ENCODE measurements at regions not wholly inside any gene's neighbourhood (a gene's known extent, or its start where the extent isn't known, plus 50 kb on each side); places are given as distances from the start of the nearest gene placed in this dataset.

DNA sequence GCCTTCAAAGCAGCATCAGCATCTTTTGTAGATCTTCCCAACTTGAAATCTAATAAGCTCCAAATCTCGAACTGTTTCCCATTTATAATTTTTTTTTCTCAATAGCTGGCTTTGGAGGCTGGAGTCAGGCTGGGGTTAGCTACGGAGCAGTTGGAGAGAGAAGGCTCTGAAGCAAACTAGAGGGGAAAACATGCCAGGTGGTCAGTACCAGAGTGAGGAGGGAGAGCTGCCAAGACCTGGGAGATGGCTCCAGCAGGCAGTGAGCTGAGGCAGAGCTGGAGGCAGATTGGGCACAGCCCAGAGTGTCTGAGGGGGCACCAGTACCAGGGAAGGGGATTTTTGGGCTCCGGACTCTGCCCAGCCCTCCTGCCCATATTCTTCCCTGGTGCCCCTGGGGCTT, 311.2 kb downstream of the RPLP1 start:
- BruUV-seq (replicated peaks): no TSS peak
- no CpG with 5 or more reads among the region's 3 CpGs for WGBS, 2 experiments (ENCODE audit: extremely low coverage in 2 of 2, insufficient read length in 1 of 2)
- CTCF ChIA-PET: interaction anchor here (1.4 kb wide), 1 partner anchor 11 kb away, joined by 3 read pairs; no protein-coding TSS in a partner anchor

More for the DNA sequence above, 311.2 kb downstream of the RPLP1 start:
- no peak overlapping the region for H3K4ac ChIP-seq (ENCODE audit: low read depth, low read length)
- no peak overlapping the region for H3K4me2 ChIP-seq (ENCODE audit: low read depth, low read length)
- H3K23ac ChIP-seq (ENCODE audit: low read depth, low read length): no peak overlapping the region
- H3K14ac ChIP-seq (replicated peaks; ENCODE audit: low read depth, low read length): no peak overlapping the region
- no peak for DNase-seq
- no peaks in the 10 kb centered on the region for H3K36me3 ChIP-seq (ENCODE audit: control insufficient read depth, insufficient read depth, low read length)
- H3K9ac ChIP-seq (ENCODE audit: low read depth, low read length): no peak overlapping the region
- H4K8ac ChIP-seq (ENCODE audit: low read depth in 2 of 2, low read length in 2 of 2): no peak overlapping the region
- H2BK15ac ChIP-seq (ENCODE audit: low read depth, low read length): no peak overlapping the region
- H2AK5ac ChIP-seq (ENCODE audit: low read depth, low read length): no peak overlapping the region
- no peak overlapping the region for H3K27ac ChIP-seq (ENCODE audit: insufficient read depth, low read length)
- no peak overlapping the region for H4K5ac ChIP-seq (ENCODE audit: low read depth, low read length)
- POLR2A ChIA-PET (ENCODE audit: unreplicated experiment): no interaction called here
- H2BK20ac ChIP-seq (ENCODE audit: low read depth, low read length): no peak overlapping the region
- intact Hi-C loops (cut with micrococcal nuclease) (loop anchor here (10.0 kb wide), 1 partner anchor 331 kb away; the partner anchor contains the start of gene TLE3), in situ Hi-C loops (cut with MboI; ENCODE audit: low sequenced_read_pairs) (no loop called here), dilution Hi-C loops (cut with HindIII; ENCODE audit: low sequenced_read_pairs, unreplicated experiment) (no loop called here)
- H4K91ac ChIP-seq (ENCODE audit: insufficient read depth, low read depth, low read length): no peak overlapping the region
- H3K79me1 ChIP-seq (ENCODE audit: low read depth in 1 of 2, low read length in 2 of 2): no peaks in the 10 kb centered on the region
- no peak overlapping the region for H3K56ac ChIP-seq (ENCODE audit: extremely low read depth, insufficient read depth, low read length)
- peaks cover 10% of the 10 kb centered on the region for H3K4me1 ChIP-seq (ENCODE audit: control insufficient read depth, insufficient read depth, low read length)
- H3K9me1 ChIP-seq (ENCODE audit: insufficient read depth, low read length): peaks cover 4% of the 10 kb centered on the region
- peaks cover 3% of the 10 kb centered on the region for H3K27me3 ChIP-seq (ENCODE audit: control insufficient read depth, insufficient read depth, low read length)
- no peak overlapping the region for H2BK5ac ChIP-seq (ENCODE audit: low read depth, low read length, poor library complexity, severe bottlenecking)
- ATAC-seq (ENCODE audit: low read depth): no peak
- H3K18ac ChIP-seq (ENCODE audit: low read depth, low read length): no peak overlapping the region
- peaks cover 4% of the 10 kb centered on the region; the same call in 1 of the 2 replicates for H4K20me1 ChIP-seq (ENCODE audit: insufficient read depth, low read length)
- no peak overlapping the region for H2BK120ac ChIP-seq (ENCODE audit: low read depth, low read length)
- H3K4me3 ChIP-seq (ENCODE audit: insufficient read depth, low read depth, low read length): no peak overlapping the region
- H2AFZ ChIP-seq (replicated peaks; ENCODE audit: low read length, poor library complexity): no peak overlapping the region
- H2AK9ac ChIP-seq (replicated peaks; ENCODE audit: low read depth, low read length, poor library complexity): no peak overlapping the region
- peaks cover 2% of the 10 kb centered on the region for H3K9me3 ChIP-seq (ENCODE audit: control insufficient read depth, insufficient read depth, low read length)
- TF ChIP-seq POLR2A (IDR thresholded peaks at IDR 0.05; ENCODE audit: low read depth, low read length) (no peak), RFX5 (IDR thresholded peaks at IDR 0.05; ENCODE audit: low read depth, low read length) (no peak), MAZ (IDR thresholded peaks at IDR 0.05; ENCODE audit: borderline replicate concordance, low read depth, low read length) (no peak), BHLHE40 (IDR thresholded peaks at IDR 0.05; ENCODE audit: low read depth, low read length) (no peak), CEBPB (IDR thresholded peaks at IDR 0.05; ENCODE audit: low read depth, low read length) (no peak), SMC3 (IDR thresholded peaks at IDR 0.05; ENCODE audit: low read depth, low read length) (no peak), MXI1 (IDR thresholded peaks at IDR 0.05; ENCODE audit: borderline replicate concordance, low read depth, low read length) (no peak), MAFK (IDR thresholded peaks at IDR 0.05; ENCODE audit: low read depth, low read length) (no peak), RAD21 (IDR thresholded peaks at IDR 0.05; ENCODE audit: low read length) (no peak), RCOR1 (IDR thresholded peaks at IDR 0.05; ENCODE audit: insufficient replicate concordance, low read length) (no peak), CHD1 (IDR thresholded peaks at IDR 0.05; ENCODE audit: low read depth, low read length) (no peak), NFE2L2 (IDR thresholded peaks at IDR 0.05; ENCODE audit: low read depth, low read length) (no peak), FOS (IDR thresholded peaks at IDR 0.05; ENCODE audit: low read depth, low read length) (no peak)
- TF ChIP-seq, protein P1, sequence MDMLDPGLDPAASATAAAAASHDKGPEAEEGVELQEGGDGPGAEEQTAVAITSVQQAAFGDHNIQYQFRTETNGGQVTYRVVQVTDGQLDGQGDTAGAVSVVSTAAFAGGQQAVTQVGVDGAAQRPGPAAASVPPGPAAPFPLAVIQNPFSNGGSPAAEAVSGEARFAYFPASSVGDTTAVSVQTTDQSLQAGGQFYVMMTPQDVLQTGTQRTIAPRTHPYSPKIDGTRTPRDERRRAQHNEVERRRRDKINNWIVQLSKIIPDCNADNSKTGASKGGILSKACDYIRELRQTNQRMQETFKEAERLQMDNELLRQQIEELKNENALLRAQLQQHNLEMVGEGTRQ (IDR thresholded peaks at IDR 0.05; ENCODE audit: low read depth, low read length): no peak
- TF ChIP-seq, protein P2, sequence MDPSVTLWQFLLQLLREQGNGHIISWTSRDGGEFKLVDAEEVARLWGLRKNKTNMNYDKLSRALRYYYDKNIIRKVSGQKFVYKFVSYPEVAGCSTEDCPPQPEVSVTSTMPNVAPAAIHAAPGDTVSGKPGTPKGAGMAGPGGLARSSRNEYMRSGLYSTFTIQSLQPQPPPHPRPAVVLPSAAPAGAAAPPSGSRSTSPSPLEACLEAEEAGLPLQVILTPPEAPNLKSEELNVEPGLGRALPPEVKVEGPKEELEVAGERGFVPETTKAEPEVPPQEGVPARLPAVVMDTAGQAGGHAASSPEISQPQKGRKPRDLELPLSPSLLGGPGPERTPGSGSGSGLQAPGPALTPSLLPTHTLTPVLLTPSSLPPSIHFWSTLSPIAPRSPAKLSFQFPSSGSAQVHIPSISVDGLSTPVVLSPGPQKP (IDR thresholded peaks at IDR 0.05; ENCODE audit: borderline replicate concordance, low read depth, low read length): no peak
